MM.1S (cell line): ENCODE measurements at regions not wholly inside any gene's neighbourhood (a gene's known extent, or its start where the extent isn't known, plus 50 kb on each side); places are given as distances from the start of the nearest gene placed in this dataset.

Experiments
- DNase-seq: peaks from one replicate; pipeline ENCODE4 v3.0.0-alpha.2; 2015
- H2AFZ ChIP-seq: fragments of 300-600 bp; sonication (generic); 2 replicates; pipeline ENCODE4 v1.6.0; 2016; ENCODE audit warnings: antibody characterized with exemption, low read length
- H3F3A ChIP-seq: fragments of 300-600 bp; sonication (generic); 2 replicates; pipeline ENCODE4 v1.6.1; 2016; ENCODE audit warnings: mild to moderate bottlenecking, antibody characterized with exemption, low read length, moderate library complexity, mixed read lengths; ENCODE audit not compliant: insufficient read depth
- H3K27ac ChIP-seq: fragments of 300-600 bp; sonication (generic); 2 replicates; pipeline ENCODE4 v1.5.1; 2016; ENCODE audit warnings: mild to moderate bottlenecking, low read length
- H3K27me3 ChIP-seq: fragments of 300-600 bp; sonication (generic); replicated peaks from 2 replicates; pipeline ENCODE4 v1.6.0; 2016; ENCODE audit warnings: low read length; ENCODE audit not compliant: insufficient read depth
- H3K36me3 ChIP-seq: fragments of 300-600 bp; sonication (generic); replicated peaks from 2 replicates; pipeline ENCODE4 v1.6.1; 2016; ENCODE audit warnings: mild to moderate bottlenecking, low read length, mixed read lengths; ENCODE audit not compliant: insufficient read depth
- H3K4me1 ChIP-seq: fragments of 300-600 bp; sonication (generic); 2 replicates; pipeline ENCODE4 v1.6.1; 2016; ENCODE audit warnings: low read length, mixed read lengths
- H3K4me2 ChIP-seq: fragments of 300-600 bp; sonication (generic); 2 replicates; pipeline ENCODE4 v1.6.0; 2016; ENCODE audit warnings: low read depth, low read length
- H3K4me3 ChIP-seq: fragments of 300-600 bp; sonication (generic); 2 replicates; pipeline ENCODE4 v1.5.1; 2016; ENCODE audit warnings: low read length, mixed read lengths
- H3K79me2 ChIP-seq: fragments of 300-600 bp; sonication (generic); 2 replicates; pipeline ENCODE4 v1.6.1; 2016; ENCODE audit warnings: mixed run types, low read length, mixed read lengths
- H3K9ac ChIP-seq: fragments of 300-600 bp; sonication (generic); 2 replicates; pipeline ENCODE4 v1.6.1; 2016; ENCODE audit warnings: low read length, mixed read lengths
- H3K9me2 ChIP-seq: fragments of 300-600 bp; sonication (generic); replicated peaks from 2 replicates; pipeline ENCODE4 v1.6.1; 2016; ENCODE audit warnings: mild to moderate bottlenecking, low read length, mixed read lengths; ENCODE audit not compliant: insufficient read depth
- H3K9me3 ChIP-seq: fragments of 300-600 bp; sonication (generic); replicated peaks from 2 replicates; pipeline ENCODE4 v1.6.1; 2016; ENCODE audit warnings: mild to moderate bottlenecking, low read length, mixed read lengths; ENCODE audit not compliant: insufficient read depth
- H4K20me1 ChIP-seq: fragments of 300-600 bp; sonication (generic); 2 replicates; pipeline ENCODE4 v1.6.1; 2016; ENCODE audit warnings: mild to moderate bottlenecking, low read length, moderate library complexity, mixed read lengths; ENCODE audit not compliant: insufficient read depth
- CTCF ChIP-seq: fragments of 300-600 bp; sonication (generic); IDR thresholded peaks from 2 replicates; pipeline ENCODE4 v1.5.1; 2016; ENCODE audit warnings: antibody characterized with exemption, low read length, mixed read lengths
- EZH2 ChIP-seq: fragments of 300-600 bp; sonication (generic); optimal IDR thresholded peaks from 2 replicates; pipeline ENCODE3; 2017; ENCODE audit warnings: low read depth, mild to moderate bottlenecking, antibody characterized with exemption, low read length, mixed read lengths
- EZH2phosphoT487 ChIP-seq: fragments of 300-600 bp; sonication (generic); IDR thresholded peaks from 2 replicates; pipeline ENCODE4 v1.6.1; 2018; ENCODE audit warnings: antibody characterized with exemption, low read length

GRCh38 chrX:113868711-113869110 is 715.2 kb upstream of the HTR2C start:
- H3K9me3 ChIP-seq = no peaks in the 10 kb centered on the region
- H3K36me3 ChIP-seq = no peaks in the 10 kb centered on the region
- no peak overlapping the region for H3K9ac ChIP-seq
- no peaks in the 10 kb centered on the region for H4K20me1 ChIP-seq
- H3F3A ChIP-seq = no peaks in the 10 kb centered on the region
- no peak overlapping the region for H3K4me3 ChIP-seq
- no peak overlapping the region for H3K4me2 ChIP-seq
- H3K4me1 ChIP-seq = no peaks in the 10 kb centered on the region
- TF ChIP-seq CTCF (no peak), EZH2phosphoT487 (no peak), EZH2 (no peak)
- no peaks in the 10 kb centered on the region for H3K27me3 ChIP-seq
- no peak overlapping the region for H2AFZ ChIP-seq
- H3K79me2 ChIP-seq = no peaks in the 10 kb centered on the region
- no peak for DNase-seq
- H3K9me2 ChIP-seq = no peaks in the 10 kb centered on the region
- H3K27ac ChIP-seq = no peak overlapping the region

GRCh38 chrX:113868177-113868576 is 715.7 kb upstream of the HTR2C start:
- H3K9me2 ChIP-seq = no peaks in the 10 kb centered on the region
- H3K79me2 ChIP-seq = no peaks in the 10 kb centered on the region
- no peaks in the 10 kb centered on the region for H3F3A ChIP-seq
- no peaks in the 10 kb centered on the region for H3K36me3 ChIP-seq
- H3K27ac ChIP-seq = no peak overlapping the region
- H2AFZ ChIP-seq = no peak overlapping the region
- H3K4me2 ChIP-seq = no peak overlapping the region
- peak; percentile 21 for DNase-seq
- TF ChIP-seq CTCF = no peak
- no peak for TF ChIP-seq EZH2
- no peak for TF ChIP-seq EZH2phosphoT487
- no peak overlapping the region for H3K4me3 ChIP-seq
- no peaks in the 10 kb centered on the region for H3K9me3 ChIP-seq
- no peaks in the 10 kb centered on the region for H3K27me3 ChIP-seq
- no peak overlapping the region for H3K9ac ChIP-seq
- no peaks in the 10 kb centered on the region for H4K20me1 ChIP-seq
- no peaks in the 10 kb centered on the region for H3K4me1 ChIP-seq

- TF ChIP-seq EZH2phosphoT487 = no peak
- no peak for TF ChIP-seq EZH2
- TF ChIP-seq CTCF = no peak
- H2AFZ ChIP-seq = no peak overlapping the region
- no peaks in the 10 kb centered on the region for H3K27me3 ChIP-seq
- H4K20me1 ChIP-seq = no peaks in the 10 kb centered on the region
- no peaks in the 10 kb centered on the region for H3K79me2 ChIP-seq
- H3K27ac ChIP-seq = no peak overlapping the region
- no peak for DNase-seq
- H3K4me2 ChIP-seq = no peak overlapping the region
- no peaks in the 10 kb centered on the region for H3F3A ChIP-seq
- H3K9ac ChIP-seq = no peak overlapping the region
- H3K36me3 ChIP-seq = no peaks in the 10 kb centered on the region
- H3K4me1 ChIP-seq = no peaks in the 10 kb centered on the region
- no peaks in the 10 kb centered on the region for H3K9me2 ChIP-seq
- H3K4me3 ChIP-seq = no peak overlapping the region
- no peaks in the 10 kb centered on the region for H3K9me3 ChIP-seq
Observed at GRCh38 chrX:113849408-113849807, 734.5 kb upstream of the HTR2C start.
